HG03108 (cell line): ENCODE measurements at regions not wholly inside any gene's neighbourhood (a gene's known extent, or its start where the extent isn't known, plus 50 kb on each side); places are given as distances from the start of the nearest gene placed in this dataset.

Experiments
- ATAC-seq: cut with Tn5 transposase; IDR thresholded peaks from one replicate; pipeline ENCODE4 v1.9.1; 2021; ENCODE audit warnings: moderate library complexity; ENCODE audit not compliant: unreplicated experiment

- no peak for ATAC-seq
Observed at GRCh38 chr1:219405531-219406331, 207.2 kb downstream of the ZC3H11B start.

- no peak for ATAC-seq
Observed at GRCh38 chr1:219404629-219405028, 208.3 kb downstream of the ZC3H11B start.

DNA sequence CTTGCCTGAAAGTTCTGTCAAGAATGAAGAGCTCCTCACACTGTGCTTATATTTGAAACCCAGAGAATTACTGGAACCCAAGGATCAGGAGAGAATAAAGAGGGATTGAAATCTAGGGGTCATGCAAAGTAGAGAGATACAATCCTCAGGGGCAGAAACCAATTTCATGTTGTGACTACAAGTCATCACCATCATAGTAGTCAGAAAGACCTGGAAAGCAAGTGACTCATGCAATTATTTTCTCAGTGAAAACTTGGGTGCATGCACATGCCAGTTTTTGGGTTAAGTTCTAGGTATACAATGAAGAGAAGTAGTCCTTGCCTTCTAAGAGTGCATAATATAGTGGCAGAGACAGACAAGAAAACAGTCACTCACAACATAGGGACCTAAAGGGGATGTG, 210.0 kb downstream of the ZC3H11B start:
- no peak for ATAC-seq

- ATAC-seq: no peak
Observed at GRCh38 chr1:219401724-219402625, 210.9 kb downstream of the ZC3H11B start.

DNA sequence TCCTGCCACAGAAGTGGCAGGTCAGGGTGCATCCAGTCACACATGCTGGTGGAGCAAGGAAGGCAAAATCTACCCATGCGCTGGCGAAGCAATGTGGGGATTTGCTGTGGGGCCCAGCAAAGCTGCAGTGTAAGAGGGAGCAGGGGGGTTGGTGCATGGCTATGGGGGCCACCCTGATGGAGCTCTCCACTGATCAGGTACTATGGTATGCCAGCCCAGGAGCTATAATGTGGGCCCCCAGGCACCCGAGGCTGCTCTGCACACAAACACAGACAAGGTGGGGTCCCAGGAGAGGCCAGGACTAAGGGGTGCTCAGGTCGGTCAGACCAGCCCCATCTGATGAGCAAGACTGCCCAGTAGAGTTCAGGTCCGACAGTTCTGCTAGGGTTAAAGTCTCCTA, 213.5 kb downstream of the ZC3H11B start:
- no peak for ATAC-seq

DNA sequence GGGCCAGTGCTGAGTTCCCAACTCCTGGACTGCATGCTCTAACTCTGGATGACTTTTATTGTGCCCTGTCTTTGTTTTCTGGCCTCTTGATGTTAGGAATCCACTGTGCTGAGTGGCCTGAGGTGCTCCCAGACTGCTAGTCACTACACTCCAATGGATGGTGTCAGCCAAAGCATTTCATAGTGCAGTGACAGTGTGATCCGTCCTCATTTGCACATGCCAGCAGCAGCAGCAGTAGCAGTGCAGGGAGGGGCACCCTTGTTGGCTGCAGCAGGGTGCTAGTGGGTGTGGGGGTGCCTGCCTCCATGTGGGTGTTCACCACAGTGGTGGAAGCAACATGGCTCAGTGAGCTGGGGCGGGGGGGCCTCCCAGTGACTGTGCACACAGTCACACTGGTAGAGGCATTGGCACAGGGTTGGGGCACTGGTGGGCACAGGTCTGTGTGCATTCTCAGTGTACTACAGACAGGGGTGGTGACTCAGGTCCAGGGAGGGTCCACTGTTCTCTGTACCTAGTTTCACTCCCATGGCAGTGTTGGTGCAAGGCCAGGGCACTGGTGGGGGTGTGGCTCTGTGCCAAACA, 214.0 kb downstream of the ZC3H11B start:
- no peak for ATAC-seq

DNA sequence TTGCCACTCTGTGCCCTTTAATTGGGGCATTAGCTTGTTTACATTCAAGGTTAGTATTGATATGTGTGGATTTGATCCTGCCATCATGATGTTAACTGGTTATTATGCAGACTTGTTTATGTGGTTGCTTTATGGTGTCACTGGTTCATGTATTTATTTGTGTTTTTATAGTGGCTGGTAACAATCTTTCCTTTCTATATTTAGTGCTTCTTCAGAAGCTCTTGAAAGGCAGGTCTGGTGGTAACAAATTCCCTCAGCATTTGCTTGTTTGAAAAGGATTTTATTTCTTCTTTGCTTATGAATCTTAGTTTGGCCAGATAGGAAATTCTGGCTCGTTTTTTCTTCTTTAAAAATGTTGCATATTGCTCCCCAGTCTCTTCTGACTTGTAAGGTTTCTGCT, 215.4 kb downstream of the ZC3H11B start:
- ATAC-seq: no peak

- ATAC-seq: no peak
Observed at GRCh38 chr1:219391297-219391696, 217.6 kb downstream of the LYPLAL1 start.

GRCh38 chr1:219387211-219387610, 213.5 kb downstream of the LYPLAL1 start:
- ATAC-seq: no peak

GRCh38 chr1:219385787-219386427, 212.2 kb downstream of the LYPLAL1 start:
- ATAC-seq: peak; percentile 87

GRCh38 chr1:219383281-219383680, 209.6 kb downstream of the LYPLAL1 start:
- ATAC-seq: no peak

- ATAC-seq: no peak
Observed at GRCh38 chr1:219381396-219381795, 207.7 kb downstream of the LYPLAL1 start.

GRCh38 chr1:219380463-219380862, 206.8 kb downstream of the LYPLAL1 start:
- no peak for ATAC-seq

- ATAC-seq: no peak
Observed at GRCh38 chr1:219379691-219380090, 206.0 kb downstream of the LYPLAL1 start.

DNA sequence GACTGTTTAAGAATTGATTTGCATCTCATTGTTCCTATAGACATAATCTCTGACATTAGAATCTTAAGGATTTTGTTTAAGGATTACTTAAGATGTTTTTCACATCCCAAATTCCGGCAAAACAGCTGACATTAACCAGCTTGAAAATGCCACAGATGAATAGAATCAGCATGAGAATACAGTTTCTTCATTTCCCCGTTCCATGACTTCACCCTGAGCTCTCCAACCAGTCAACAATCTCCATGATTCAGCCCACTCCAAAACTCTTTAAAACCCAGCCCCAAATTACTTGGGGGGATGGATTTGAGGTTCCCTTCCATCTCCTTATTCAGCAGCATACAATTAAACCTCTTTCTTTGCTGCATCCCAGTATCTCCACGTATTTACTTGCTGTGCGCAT, 201.0 kb downstream of the LYPLAL1 start:
- no peak for ATAC-seq

- ATAC-seq: no peak
Observed at GRCh38 chr1:219374046-219374566, 200.4 kb downstream of the LYPLAL1 start.

GRCh38 chr1:219373616-219373935, 199.9 kb downstream of the LYPLAL1 start:
- ATAC-seq: no peak

- no peak for ATAC-seq
Observed at GRCh38 chr1:219372916-219373615, 199.4 kb downstream of the LYPLAL1 start.

GRCh38 chr1:219371471-219371870, 197.8 kb downstream of the LYPLAL1 start:
- no peak for ATAC-seq

DNA sequence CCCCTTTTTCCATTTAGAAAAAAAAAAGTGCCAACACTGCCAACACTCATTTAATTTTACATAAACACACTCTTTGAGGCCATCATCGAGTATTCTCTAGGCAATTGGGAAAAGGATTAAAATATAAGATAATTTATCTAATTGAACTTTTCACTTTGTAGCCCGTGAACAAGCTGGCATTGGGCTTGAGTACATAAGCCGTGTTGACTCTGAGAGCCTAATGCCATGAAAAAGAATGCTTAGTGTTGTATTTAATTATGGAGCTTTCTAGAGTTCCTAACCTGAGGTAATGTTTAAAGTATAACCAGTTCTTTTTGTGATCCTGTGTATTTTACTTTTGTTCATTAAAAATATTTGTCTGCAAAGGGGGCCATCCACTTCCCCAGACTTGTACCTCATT, 193.8 kb downstream of the LYPLAL1 start:
- ATAC-seq: no peak
